ENCODE measurements at regions not wholly inside any gene's neighbourhood (a gene's known extent, or its start where the extent isn't known, plus 50 kb on each side); places are given as distances from the start of the nearest gene placed in this dataset.

DNA sequence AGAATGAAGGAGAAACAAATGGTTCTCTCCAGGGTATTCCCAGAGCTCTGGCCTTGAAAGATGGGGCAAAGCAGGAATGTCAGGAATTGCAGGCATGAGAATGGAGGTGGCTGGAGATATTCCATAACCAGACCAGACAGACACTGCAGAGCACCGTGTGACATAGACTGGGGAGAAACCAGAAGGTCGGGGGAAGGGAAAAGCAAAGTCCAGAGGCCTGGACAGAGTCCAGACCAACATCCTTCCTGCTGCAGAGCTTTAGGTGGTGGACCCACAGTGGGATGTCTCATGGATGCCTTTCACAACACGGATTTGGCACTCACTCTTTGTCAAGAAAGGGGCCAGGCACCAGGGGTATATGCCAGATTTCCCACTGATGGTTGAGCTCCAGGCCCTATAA is 177.2 kb upstream of the INHBA start:
- TF ChIP-seq, protein P1, sequence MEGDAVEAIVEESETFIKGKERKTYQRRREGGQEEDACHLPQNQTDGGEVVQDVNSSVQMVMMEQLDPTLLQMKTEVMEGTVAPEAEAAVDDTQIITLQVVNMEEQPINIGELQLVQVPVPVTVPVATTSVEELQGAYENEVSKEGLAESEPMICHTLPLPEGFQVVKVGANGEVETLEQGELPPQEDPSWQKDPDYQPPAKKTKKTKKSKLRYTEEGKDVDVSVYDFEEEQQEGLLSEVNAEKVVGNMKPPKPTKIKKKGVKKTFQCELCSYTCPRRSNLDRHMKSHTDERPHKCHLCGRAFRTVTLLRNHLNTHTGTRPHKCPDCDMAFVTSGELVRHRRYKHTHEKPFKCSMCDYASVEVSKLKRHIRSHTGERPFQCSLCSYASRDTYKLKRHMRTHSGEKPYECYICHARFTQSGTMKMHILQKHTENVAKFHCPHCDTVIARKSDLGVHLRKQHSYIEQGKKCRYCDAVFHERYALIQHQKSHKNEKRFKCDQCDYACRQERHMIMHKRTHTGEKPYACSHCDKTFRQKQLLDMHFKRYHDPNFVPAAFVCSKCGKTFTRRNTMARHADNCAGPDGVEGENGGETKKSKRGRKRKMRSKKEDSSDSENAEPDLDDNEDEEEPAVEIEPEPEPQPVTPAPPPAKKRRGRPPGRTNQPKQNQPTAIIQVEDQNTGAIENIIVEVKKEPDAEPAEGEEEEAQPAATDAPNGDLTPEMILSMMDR (IDR thresholded peaks at IDR 0.05), result no peak
- no peak for TF ChIP-seq EZH2 (IDR thresholded peaks at IDR 0.05; ENCODE audit: borderline replicate concordance, insufficient read depth, low read depth, low read length, poor library complexity, severe bottlenecking)
